Globus pallidus (tissue), 1 donor: ENCODE measurements at regions not wholly inside any gene's neighbourhood (a gene's known extent, or its start where the extent isn't known, plus 50 kb on each side); places are given as distances from the start of the nearest gene placed in this dataset.
"Not testable (repeated sequence)": the region's sequence is repeated elsewhere in the genome, so short reads cannot be mapped to it uniquely, and the experiment has no call there.

Experiments
- DNase-seq: peaks from one replicate; pipeline ENCODE4 v3.0.0-alpha.2; 2015; ENCODE audit warnings: low spot score

GRCh38 chr3:74273555-74274402 lies 340.7 kb downstream of the CNTN3 start:
- no peak for DNase-seq

GRCh38 chr3:74273091-74273490 lies 341.4 kb downstream of the CNTN3 start:
- no peak for DNase-seq

- no peak for DNase-seq
Observed at GRCh38 chr3:74271541-74271940, 342.9 kb downstream of the CNTN3 start.

GRCh38 chr3:74269689-74270088 lies 344.8 kb downstream of the CNTN3 start:
- no peak for DNase-seq

- DNase-seq: no peak
Observed at GRCh38 chr3:74268753-74269152, 345.7 kb downstream of the CNTN3 start.

- peak; percentile 51 for DNase-seq
Observed at GRCh38 chr3:74267588-74268184, 346.8 kb downstream of the CNTN3 start.

GRCh38 chr3:74267131-74267530 lies 347.3 kb downstream of the CNTN3 start:
- no peak for DNase-seq

GRCh38 chr3:74265069-74265468 lies 349.4 kb downstream of the CNTN3 start:
- DNase-seq: no peak

GRCh38 chr3:74263031-74263430 lies 351.4 kb downstream of the CNTN3 start:
- DNase-seq: no peak

GRCh38 chr3:74233091-74233490 lies 381.4 kb downstream of the CNTN3 start:
- DNase-seq: no peak

GRCh38 chr3:74217467-74217866 lies 397.0 kb downstream of the CNTN3 start:
- no peak for DNase-seq

- DNase-seq: no peak
Observed at GRCh38 chr3:74214286-74214685, 400.2 kb downstream of the CNTN3 start.

- no peak for DNase-seq
Observed at GRCh38 chr3:74210739-74211138, 403.7 kb downstream of the CNTN3 start.

- no peak for DNase-seq
Observed at GRCh38 chr3:74200952-74201351, 413.5 kb downstream of the CNTN3 start.

- not testable (repeated sequence) for DNase-seq
Observed at GRCh38 chr3:74178664-74179063, 435.8 kb downstream of the CNTN3 start.

GRCh38 chr3:74173090-74173489 lies 441.4 kb downstream of the CNTN3 start:
- DNase-seq: no peak

GRCh38 chr3:74167926-74168325 lies 446.5 kb downstream of the CNTN3 start:
- no peak for DNase-seq

GRCh38 chr3:74165211-74165610 lies 449.2 kb downstream of the CNTN3 start:
- DNase-seq: no peak

GRCh38 chr3:74149466-74149865 lies 465.0 kb downstream of the CNTN3 start:
- DNase-seq: no peak

- DNase-seq: no peak
Observed at GRCh38 chr3:74145277-74145676, 469.2 kb downstream of the CNTN3 start.

- no peak for DNase-seq
Observed at GRCh38 chr3:74139648-74140047, 474.8 kb downstream of the CNTN3 start.

- no peak for DNase-seq
Observed at GRCh38 chr3:74137790-74138189, 476.7 kb downstream of the CNTN3 start.

GRCh38 chr3:74135808-74136207 lies 478.7 kb downstream of the CNTN3 start:
- no peak for DNase-seq

- DNase-seq: no peak
Observed at GRCh38 chr3:74134831-74135230, 479.6 kb downstream of the CNTN3 start.
